K562 (cell line): ENCODE measurements at regions not wholly inside any gene's neighbourhood (a gene's known extent, or its start where the extent isn't known, plus 50 kb on each side); places are given as distances from the start of the nearest gene placed in this dataset.

Experiments
- DACH1 ChIP-seq: fragments of 450-650 bp; IDR thresholded peaks from 2 replicates; pipeline ENCODE4 v1.6.1; 2018; ENCODE audit not compliant: partially characterized antibody
- E2F1 ChIP-seq: sonication (generic); formaldehyde crosslinking; IDR thresholded peaks from 2 replicates; pipeline ENCODE4 v1.8.1; 2023; ENCODE audit warnings: mild to moderate bottlenecking, missing genetic modification reagents, moderate library complexity
- EGR1 ChIP-seq: fragments of 450-650 bp; conservative IDR thresholded peaks from 2 replicates; pipeline ENCODE4 v1.6.1; 2017; ENCODE audit warnings: mild to moderate bottlenecking
- EZH2 ChIP-seq: IDR thresholded peaks from 2 replicates; pipeline ENCODE4 v1.6.1; 2012; ENCODE audit warnings: low read depth, mild to moderate bottlenecking, inconsistent platforms, low read length, borderline replicate concordance
- KDM1A ChIP-seq, 2 experiments: fragments of 450-650 bp; IDR thresholded peaks; 2 replicates each; pipeline ENCODE4 v1.6.1; 2016; ENCODE audit warnings: mild to moderate bottlenecking in 2 of 2
- RFX5 ChIP-seq: IDR thresholded peaks from 2 replicates; pipeline ENCODE4 v1.6.1; 2011; ENCODE audit warnings: low read depth, mild to moderate bottlenecking, improper control_type of control experiment, low read length
- SPI1 ChIP-seq: IDR thresholded peaks from 2 replicates; pipeline ENCODE4 v1.6.1; 2011; ENCODE audit warnings: low read depth, low read length, control low read depth, borderline replicate concordance
- TF ChIP-seq, protein P1 (sequence below), 3 experiments: IDR thresholded peaks in 2 of 3; conservative IDR thresholded peaks in 1 of 3; 2 replicates each; pipeline ENCODE4 v1.5.1; 2011 to 2012; ENCODE audit warnings: low read length in 3 of 3, mild to moderate bottlenecking in 3 of 3, control low read depth in 2 of 3, improper control_type of control experiment in 1 of 3, inconsistent platforms in 1 of 3, low read depth in 1 of 3, mixed read lengths in 1 of 3, moderate library complexity in 1 of 3; ENCODE audit not compliant: insufficient read depth in 2 of 3

DNA sequence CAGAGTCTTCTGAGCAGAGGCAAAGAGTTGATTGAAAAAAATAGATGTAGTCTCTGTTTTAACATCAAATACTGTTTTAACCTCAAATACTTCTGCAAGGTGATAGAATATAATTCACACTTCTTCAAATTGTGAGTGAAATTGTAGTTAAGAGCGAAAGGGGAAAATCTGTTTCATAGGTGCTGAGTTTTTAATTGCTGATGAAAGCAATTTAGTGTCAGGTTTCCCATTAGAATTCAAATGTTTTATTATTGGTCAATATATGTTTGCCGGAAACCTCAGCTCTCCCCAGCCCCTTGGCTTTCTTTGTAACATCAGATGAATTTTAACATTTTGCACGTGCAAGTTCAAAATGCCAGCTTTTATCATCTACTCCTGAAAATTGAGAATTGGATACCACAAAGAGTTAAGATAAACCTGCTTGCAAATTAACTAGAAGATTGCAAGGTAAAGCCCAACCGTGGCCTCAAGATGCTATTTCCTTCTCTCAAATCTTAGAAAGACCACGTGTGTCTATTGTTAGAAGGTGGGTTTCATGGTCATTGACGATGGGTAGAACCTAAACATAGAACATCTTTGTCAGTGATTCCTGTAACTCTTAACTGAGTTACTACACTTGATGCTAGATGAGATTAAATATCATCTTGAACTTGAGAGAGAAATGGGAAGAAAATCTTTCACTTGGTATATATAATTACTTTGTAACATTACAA is 1824.2 kb upstream of the TENM3 start:
- TF ChIP-seq E2F1 (no peak), DACH1 (no peak), KDM1A (IDR thresholded peaks at IDR 0.05) (no peak), EZH2 (no peak), SPI1 (no peak), EGR1 (no peak), RFX5 (no peak)
- TF ChIP-seq, protein P1, sequence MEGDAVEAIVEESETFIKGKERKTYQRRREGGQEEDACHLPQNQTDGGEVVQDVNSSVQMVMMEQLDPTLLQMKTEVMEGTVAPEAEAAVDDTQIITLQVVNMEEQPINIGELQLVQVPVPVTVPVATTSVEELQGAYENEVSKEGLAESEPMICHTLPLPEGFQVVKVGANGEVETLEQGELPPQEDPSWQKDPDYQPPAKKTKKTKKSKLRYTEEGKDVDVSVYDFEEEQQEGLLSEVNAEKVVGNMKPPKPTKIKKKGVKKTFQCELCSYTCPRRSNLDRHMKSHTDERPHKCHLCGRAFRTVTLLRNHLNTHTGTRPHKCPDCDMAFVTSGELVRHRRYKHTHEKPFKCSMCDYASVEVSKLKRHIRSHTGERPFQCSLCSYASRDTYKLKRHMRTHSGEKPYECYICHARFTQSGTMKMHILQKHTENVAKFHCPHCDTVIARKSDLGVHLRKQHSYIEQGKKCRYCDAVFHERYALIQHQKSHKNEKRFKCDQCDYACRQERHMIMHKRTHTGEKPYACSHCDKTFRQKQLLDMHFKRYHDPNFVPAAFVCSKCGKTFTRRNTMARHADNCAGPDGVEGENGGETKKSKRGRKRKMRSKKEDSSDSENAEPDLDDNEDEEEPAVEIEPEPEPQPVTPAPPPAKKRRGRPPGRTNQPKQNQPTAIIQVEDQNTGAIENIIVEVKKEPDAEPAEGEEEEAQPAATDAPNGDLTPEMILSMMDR (IDR thresholded peaks at IDR 0.05 in 2 of 3, conservative IDR thresholded peaks at IDR 0.05 in 1 of 3; ENCODE audit: insufficient read depth in 2 of 3, low read depth in 1 of 3, low read length in 3 of 3), result no peak
